ENCODE measurements at regions not wholly inside any gene's neighbourhood (a gene's known extent, or its start where the extent isn't known, plus 50 kb on each side); places are given as distances from the start of the nearest gene placed in this dataset.

- TF ChIP-seq POLR2A (IDR thresholded peaks at IDR 0.05), result no peak
- no peak for TF ChIP-seq CTCF (IDR thresholded peaks at IDR 0.05)
- no peak for TF ChIP-seq EP300 (IDR thresholded peaks at IDR 0.05)
Measured at GRCh38 chr13:105047676-105048295, 1487.7 kb downstream of the EFNB2 start.

Measured in gastroesophageal sphincter (tissue), 3 donors.